Keratinocyte (primary cell): ENCODE measurements at regions not wholly inside any gene's neighbourhood (a gene's known extent, or its start where the extent isn't known, plus 50 kb on each side); places are given as distances from the start of the nearest gene placed in this dataset.

Experiments used
- CTCF ChIP-seq, 3 experiments: IDR thresholded peaks in 1 of 3; conservative IDR thresholded peaks in 1 of 3; optimal IDR thresholded peaks in 1 of 3; 2 replicates in 2 of 3; 3 replicates in 1 of 3; pipeline versions ENCODE3 to v1.5.1; 2011; ENCODE audit warnings: low read length in 3 of 3, mild to moderate bottlenecking in 3 of 3, moderate library complexity in 2 of 3, control low read depth in 1 of 3, inconsistent platforms in 1 of 3; ENCODE audit not compliant: insufficient read depth in 2 of 3; ENCODE audit errors: extremely low read depth in 1 of 3
- EZH2 ChIP-seq: IDR thresholded peaks from one replicate; pipeline ENCODE4 v1.6.1; 2012; ENCODE audit warnings: inconsistent platforms, mild to moderate bottlenecking, low read length, moderate library complexity

- no peak for TF ChIP-seq CTCF (optimal IDR thresholded peaks at IDR 0.05 in 1 of 3, IDR thresholded peaks at IDR 0.05 in 1 of 3, conservative IDR thresholded peaks at IDR 0.05 in 1 of 3; ENCODE audit: extremely low read depth in 1 of 3, insufficient read depth in 2 of 3, low read length in 3 of 3)
- TF ChIP-seq EZH2: no peak
Observed at GRCh38 chr2:56770490-56770889, 586.7 kb downstream of the CCDC85A start.
